ENCODE measurements at regions not wholly inside any gene's neighbourhood (a gene's known extent, or its start where the extent isn't known, plus 50 kb on each side); places are given as distances from the start of the nearest gene placed in this dataset.

GRCh38 chr4:144347121-144347520, 206.6 kb upstream of the GYPA start:
- Histone ChIP-seq H3K9ac (ENCODE audit: insufficient read depth in 1 of 2, low read depth in 2 of 2, low read length in 2 of 2) (no peak overlapping the region), H3K9me3 (replicated peaks; ENCODE audit: control insufficient read depth, insufficient read depth, low read depth, low read length) (no peaks in the 10 kb centered on the region), H3K9me1 (ENCODE audit: control insufficient read depth, insufficient read depth, low read length) (no peaks in the 10 kb centered on the region), H3K4me1 (replicated peaks in 1 of 2; ENCODE audit: control insufficient read depth in 2 of 2, insufficient read depth in 2 of 2, low read length in 2 of 2) (no peaks in the 10 kb centered on the region), H3K27me3 (ENCODE audit: control insufficient read depth in 2 of 2, insufficient read depth in 2 of 2, low read length in 2 of 2) (no peaks in the 10 kb centered on the region), H3K4me3 (no peak overlapping the region), H3K27ac (ENCODE audit: extremely low read depth, low read depth, low read length) (no peak overlapping the region), H3K4me2 (ENCODE audit: insufficient read depth, low read length) (no peak overlapping the region), H3K36me3 (ENCODE audit: control insufficient read depth, insufficient read depth, low read length) (no peaks in the 10 kb centered on the region), H4K20me1 (replicated peaks; ENCODE audit: control insufficient read depth, insufficient read depth, low read length) (no peaks in the 10 kb centered on the region), H2AFZ (ENCODE audit: low read depth, low read length) (no peak overlapping the region), H3K79me2 (ENCODE audit: control insufficient read depth, insufficient read depth, low read length) (no peaks in the 10 kb centered on the region)
- intact Hi-C loops (cut with micrococcal nuclease) (no loop called here), in situ Hi-C loops (cut with MboI) (no loop called here)
- POLR2A ChIA-PET, result interaction anchor here (0.7 kb wide), 1 partner anchor 152 kb away, joined by 3 read pairs; no protein-coding TSS in a partner anchor
- BruUV-seq (replicated peaks), result no TSS peak
- CTCF ChIA-PET (ENCODE audit: low intra/inter-chr PET ratio), result no interaction called here
- TF ChIP-seq E4F1 (CRISPR knock-in tag; IDR thresholded peaks at IDR 0.05; ENCODE audit: borderline replicate concordance) (no peak), E2F4 (CRISPR knock-in tag; IDR thresholded peaks at IDR 0.05; ENCODE audit: low read depth) (no peak), PCBP2 (IDR thresholded peaks at IDR 0.05; ENCODE audit: low read depth, low read length, poor library complexity, severe bottlenecking) (no peak), U2AF2 (optimal IDR thresholded peaks at IDR 0.05; ENCODE audit: low read depth, low read length) (no peak)
- ATAC-seq (no peak), DNase-seq (ENCODE audit: extremely low read depth in 1 of 4, low spot score in 3 of 4) (no peak), FAIRE-seq (no peak)
- whole genome bisulfite sequencing (ENCODE audit: insufficient coverage, low coverage, missing lambda C conversion rate), result 2% methylated on average over 4 of the region's 4 CpGs
